DND-41 (cell line): ENCODE measurements at regions not wholly inside any gene's neighbourhood (a gene's known extent, or its start where the extent isn't known, plus 50 kb on each side); places are given as distances from the start of the nearest gene placed in this dataset.

Experiments
- ATAC-seq: fragments of 200-7000 bp; cut with Tn5 transposase; 3 replicates; pipeline ENCODE4 v1.9.1; 2021; ENCODE audit warnings: low read depth; ENCODE audit not compliant: insufficient read depth
- DNase-seq: peaks from one replicate; pipeline ENCODE4 v3.0.0-alpha.2; 2020
- H2AFZ ChIP-seq: 2 replicates; pipeline ENCODE4 v1.6.0; 2012; ENCODE audit warnings: low read depth, low read length
- H3K27ac ChIP-seq: 2 replicates; pipeline ENCODE4 v1.5.1; 2012; ENCODE audit warnings: low read length, inconsistent platforms
- H3K27me3 ChIP-seq: fragments of 200-600 bp; sonication (generic); 2 replicates; pipeline ENCODE4 v1.6.0; 2012; ENCODE audit warnings: low read length, mild to moderate bottlenecking, inconsistent platforms; ENCODE audit not compliant: insufficient read depth, poor library complexity
- H3K36me3 ChIP-seq: 2 replicates; pipeline ENCODE4 v1.5.1; 2012; ENCODE audit warnings: low read length, inconsistent platforms; ENCODE audit not compliant: insufficient read depth
- H3K4me1 ChIP-seq: 2 replicates; pipeline ENCODE4 v1.5.1; 2012; ENCODE audit warnings: mild to moderate bottlenecking, low read length; ENCODE audit not compliant: insufficient read depth
- H3K4me2 ChIP-seq: 2 replicates; pipeline ENCODE4 v1.6.0; 2012; ENCODE audit warnings: mild to moderate bottlenecking, moderate library complexity, low read length, inconsistent platforms; ENCODE audit not compliant: insufficient read depth
- H3K4me3 ChIP-seq, 2 experiments: fragments of 200-600 bp in 1 of 2; shearing (Covaris generic) in 1 of 2; 2 replicates each; pipeline ENCODE4 v1.5.1; 2012 to 2016; ENCODE audit warnings: inconsistent platforms in 2 of 2, low read length in 2 of 2, mild to moderate bottlenecking in 2 of 2, low read depth in 1 of 2, moderate library complexity in 1 of 2
- H3K79me2 ChIP-seq: 2 replicates; pipeline ENCODE4 v1.6.0; 2012; ENCODE audit warnings: low read length, inconsistent platforms; ENCODE audit not compliant: insufficient read depth
- H3K9ac ChIP-seq: 2 replicates; pipeline ENCODE4 v1.6.0; 2012; ENCODE audit warnings: low read depth, mild to moderate bottlenecking, inconsistent platforms, low read length, moderate library complexity
- H3K9me3 ChIP-seq: 2 replicates; pipeline ENCODE4 v1.5.1; 2012; ENCODE audit warnings: low read length, moderate library complexity, mild to moderate bottlenecking, inconsistent platforms; ENCODE audit not compliant: insufficient read depth, severe bottlenecking
- H4K20me1 ChIP-seq: 2 replicates; pipeline ENCODE4 v1.6.0; 2012; ENCODE audit warnings: low read length; ENCODE audit not compliant: insufficient read depth
- CTCF ChIP-seq: IDR thresholded peaks from 2 replicates; pipeline ENCODE4 v1.5.1; 2012; ENCODE audit warnings: borderline replicate concordance, low read length, moderate library complexity, mild to moderate bottlenecking; ENCODE audit not compliant: poor library complexity, severe bottlenecking; ENCODE audit errors: extremely low read depth
- EZH2 ChIP-seq: IDR thresholded peaks from 3 replicates; pipeline ENCODE4 v1.6.1; 2012; ENCODE audit warnings: borderline replicate concordance, low read depth, mild to moderate bottlenecking, moderate library complexity, low read length, inconsistent platforms; ENCODE audit not compliant: severe bottlenecking

GRCh38 chr19:27868007-27868406 lies 1344.9 kb downstream of the UQCRFS1 start:
- DNase-seq, result no peak

GRCh38 chr19:27865927-27866777 lies 1346.8 kb downstream of the UQCRFS1 start:
- Histone ChIP-seq H4K20me1 (no peaks in the 10 kb centered on the region), H3K4me3 (no peak overlapping the region), H3K79me2 (no peaks in the 10 kb centered on the region), H3K4me1 (no peaks in the 10 kb centered on the region), H3K4me2 (no peak overlapping the region), H3K27me3 (no peaks in the 10 kb centered on the region), H3K9ac (no peak overlapping the region), H2AFZ (no peak overlapping the region), H3K27ac (no peak overlapping the region), H3K36me3 (no peaks in the 10 kb centered on the region), H3K9me3 (peaks cover 3% of the 10 kb centered on the region)
- ATAC-seq (no peak), DNase-seq (no peak)
- TF ChIP-seq EZH2 (no peak), CTCF (no peak)

More at GRCh38 chr19:27868007-27868406, 1344.9 kb downstream of the UQCRFS1 start:
- H3K9me3 ChIP-seq, result no peaks in the 10 kb centered on the region
- H2AFZ ChIP-seq, result no peak overlapping the region
- no peaks in the 10 kb centered on the region for H3K36me3 ChIP-seq
- no peaks in the 10 kb centered on the region for H3K27me3 ChIP-seq
- ATAC-seq, result no peak
- H3K4me2 ChIP-seq, result no peak overlapping the region
- no peak for TF ChIP-seq EZH2
- no peak for TF ChIP-seq CTCF
- H3K4me3 ChIP-seq, result no peak overlapping the region
- H4K20me1 ChIP-seq, result no peaks in the 10 kb centered on the region
- H3K4me1 ChIP-seq, result no peaks in the 10 kb centered on the region
- H3K27ac ChIP-seq, result no peak overlapping the region
- H3K9ac ChIP-seq, result no peak overlapping the region
- H3K79me2 ChIP-seq, result no peaks in the 10 kb centered on the region

GRCh38 chr19:27861411-27861975 lies 1351.5 kb downstream of the UQCRFS1 start:
- TF ChIP-seq EZH2 (no peak), CTCF (no peak)
- H3K4me3 ChIP-seq, result no peak overlapping the region
- H3K4me1 ChIP-seq, result no peaks in the 10 kb centered on the region
- no peak overlapping the region for H3K27ac ChIP-seq
- H4K20me1 ChIP-seq, result no peaks in the 10 kb centered on the region
- H3K36me3 ChIP-seq, result no peaks in the 10 kb centered on the region
- no peak for ATAC-seq
- DNase-seq, result no peak
- H3K79me2 ChIP-seq, result no peaks in the 10 kb centered on the region
- peaks cover 15% of the 10 kb centered on the region for H3K9me3 ChIP-seq
- no peak overlapping the region for H2AFZ ChIP-seq
- H3K27me3 ChIP-seq, result no peaks in the 10 kb centered on the region
- no peak overlapping the region for H3K4me2 ChIP-seq
- no peak overlapping the region for H3K9ac ChIP-seq
